ENCODE measurements at regions not wholly inside any gene's neighbourhood (a gene's known extent, or its start where the extent isn't known, plus 50 kb on each side); places are given as distances from the start of the nearest gene placed in this dataset.

DNA sequence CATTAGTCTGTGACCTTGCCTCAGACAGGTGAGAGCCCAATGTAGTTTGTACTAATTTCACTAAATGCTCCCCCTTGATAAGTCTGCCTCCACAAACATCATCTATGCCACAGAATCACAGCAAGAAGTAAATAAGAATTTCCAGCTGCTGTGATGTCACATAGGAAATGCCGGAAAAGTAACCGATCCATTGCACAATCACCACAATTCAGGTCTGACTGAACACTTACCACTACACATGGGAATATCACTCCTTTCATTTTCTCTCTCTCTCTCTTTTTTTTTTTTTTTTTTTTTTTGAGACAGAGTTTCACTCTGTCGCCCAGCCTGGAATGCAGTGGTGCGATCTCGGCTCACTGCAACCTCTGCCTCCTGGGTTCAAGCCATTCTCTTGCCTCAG, 79.0 kb upstream of the CDH11 start:
- no peak for DNase-seq (ENCODE audit: low spot score)
- no peak for FAIRE-seq

DNA sequence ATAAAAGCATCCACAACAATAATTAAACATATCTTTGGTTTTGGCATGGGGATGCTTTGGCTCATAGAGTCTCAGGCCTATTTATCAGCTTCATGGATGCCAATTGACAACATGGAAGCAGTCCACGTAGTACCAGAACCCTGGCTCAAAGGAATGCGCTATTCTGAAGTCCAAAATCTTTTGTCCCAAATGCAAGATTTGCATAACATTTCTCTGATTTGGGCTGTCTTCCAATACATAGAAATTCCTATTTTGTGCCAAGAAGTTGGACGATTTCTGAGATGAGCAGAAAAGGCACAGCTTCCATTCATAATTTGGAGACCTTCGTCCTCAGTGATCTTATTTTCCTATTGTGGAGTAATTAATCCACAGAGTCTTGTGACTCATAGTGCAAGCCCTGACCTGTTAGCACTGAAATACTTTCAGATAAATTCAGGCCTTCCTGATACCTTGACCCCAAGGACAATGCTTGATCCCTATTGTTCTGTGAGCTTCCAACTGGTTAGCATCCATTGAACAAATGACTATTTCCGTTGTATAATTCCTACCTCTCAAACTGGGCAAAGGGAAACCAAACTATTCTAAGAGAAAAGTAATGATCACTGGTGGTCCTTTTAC, 78.4 kb upstream of the CDH11 start:
- FAIRE-seq: no peak

DNA sequence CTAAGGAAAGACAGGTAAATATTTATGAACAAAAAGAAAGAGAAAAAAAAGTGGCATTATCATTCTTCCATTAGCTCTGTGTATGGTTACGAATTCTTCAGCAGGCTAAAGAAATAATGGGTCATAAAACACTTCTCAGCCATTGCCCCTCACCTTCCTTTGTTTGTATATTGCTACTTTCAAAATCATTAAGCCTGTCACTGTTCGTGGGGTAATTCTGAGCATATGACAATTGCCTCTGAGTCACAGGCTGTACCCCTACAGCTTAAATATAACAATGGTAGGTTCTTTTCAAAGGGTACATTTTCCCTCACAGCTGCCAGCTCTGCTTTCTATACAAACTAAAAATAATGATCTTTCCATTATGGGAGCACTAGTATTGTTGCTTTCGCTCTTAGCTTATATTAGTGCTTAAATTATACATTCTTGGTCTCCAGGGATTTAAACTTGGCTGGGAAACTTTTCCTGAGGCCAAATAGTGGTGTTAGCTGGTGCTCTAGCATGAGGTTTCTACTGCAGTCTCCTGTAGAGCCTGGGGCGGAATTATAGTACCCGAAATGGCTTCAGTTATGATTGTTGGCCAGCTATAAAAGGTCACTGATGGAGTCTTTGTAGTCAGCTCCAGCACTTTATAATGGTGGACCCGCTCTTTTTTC, 74.7 kb upstream of the CDH11 start:
- FAIRE-seq (no peak), DNase-seq (ENCODE audit: low spot score) (no peak)

More for the DNA sequence above, 78.4 kb upstream of the CDH11 start:
- no peak for DNase-seq (ENCODE audit: low spot score)

DNA sequence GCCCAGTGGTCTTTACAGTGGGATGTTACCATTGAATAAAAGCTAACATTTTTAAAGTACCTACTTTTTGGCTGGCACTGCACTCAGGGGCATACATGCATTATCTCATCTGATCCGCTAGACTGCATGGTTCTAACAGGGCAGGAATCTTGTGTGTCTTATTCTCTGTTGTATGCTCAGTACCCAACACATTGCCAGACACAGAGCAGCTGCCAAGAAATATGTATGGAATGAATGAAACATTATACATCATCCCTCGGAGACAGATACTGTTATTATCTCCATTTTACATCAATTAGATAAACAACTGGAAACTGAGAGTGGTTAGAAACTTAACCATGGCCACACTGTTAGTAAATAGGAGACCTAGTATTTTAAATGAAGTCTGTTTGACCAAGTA, 74.1 kb upstream of the CDH11 start:
- FAIRE-seq (no peak), DNase-seq (ENCODE audit: low spot score) (no peak)

DNA sequence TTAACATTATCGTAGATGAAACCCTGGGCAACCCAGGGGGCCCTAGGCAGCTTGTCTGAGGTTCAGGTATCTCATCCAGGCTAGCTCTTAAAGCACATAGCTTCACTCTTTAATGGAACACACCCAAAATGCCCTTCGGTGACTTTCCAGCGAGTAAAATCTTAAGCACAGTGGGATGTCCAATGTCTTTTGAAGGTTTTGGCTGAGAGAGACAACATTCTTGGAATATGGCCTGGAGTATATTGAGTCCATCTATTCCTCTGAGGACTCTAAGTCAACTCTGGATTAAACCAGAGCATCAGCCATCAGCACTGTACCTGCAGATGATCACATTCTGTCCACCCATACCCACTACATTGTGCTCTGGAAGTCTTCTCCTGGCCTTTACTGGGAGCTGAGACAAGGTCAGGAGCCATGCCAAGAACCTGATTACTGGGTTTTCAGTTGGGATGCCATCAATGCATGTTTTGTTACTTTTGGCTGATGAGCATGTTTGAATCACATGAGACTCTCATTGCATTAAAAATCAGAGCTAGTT, 63.4 kb upstream of the CDH11 start:
- DNase-seq (ENCODE audit: low spot score): no peak

DNA sequence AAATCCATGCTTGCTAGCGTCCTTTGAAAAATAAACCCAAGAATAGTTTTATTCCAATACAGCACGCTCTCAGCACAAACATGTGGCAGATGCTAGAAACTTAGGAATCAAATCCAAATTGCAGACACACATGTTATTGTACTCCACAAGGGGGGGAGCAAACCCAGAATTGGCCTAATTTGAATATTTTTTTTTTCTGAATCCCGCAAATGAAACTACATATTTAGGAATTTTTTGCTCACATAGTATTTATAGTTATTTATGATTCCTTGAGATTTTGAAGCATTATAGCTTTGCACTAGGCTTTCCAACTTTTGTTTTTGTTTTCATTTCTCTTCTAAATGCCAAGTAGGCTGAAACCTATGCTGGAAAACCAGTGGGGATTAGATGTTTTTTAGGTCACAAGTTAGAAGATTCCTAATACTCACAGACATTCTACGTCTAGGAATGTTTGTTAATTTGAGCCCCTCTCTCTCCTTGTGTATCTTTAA, 59.3 kb upstream of the CDH11 start:
- FAIRE-seq (no peak), DNase-seq (ENCODE audit: low spot score) (no peak)

More for the DNA sequence above, 63.4 kb upstream of the CDH11 start:
- no peak for FAIRE-seq

DNA sequence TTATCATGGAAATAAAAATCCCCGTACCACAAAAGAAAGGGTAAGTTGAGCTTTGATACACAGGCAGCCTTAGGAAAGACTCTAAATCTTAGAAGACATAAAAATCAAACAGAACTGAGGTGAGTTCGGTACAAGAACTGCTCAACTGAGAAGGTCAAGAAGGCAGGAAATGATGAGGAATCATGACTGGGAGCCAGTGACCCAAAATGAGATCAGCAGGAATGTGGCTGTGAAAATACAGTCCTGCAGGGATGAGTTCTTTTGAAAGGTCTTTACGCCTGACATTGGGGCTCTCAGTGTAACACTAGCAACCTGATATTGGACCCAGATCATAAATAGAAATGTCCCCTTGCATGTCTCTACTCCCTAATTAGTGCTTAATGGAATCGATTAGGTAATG, 56.3 kb upstream of the CDH11 start:
- no peak for DNase-seq (ENCODE audit: low spot score)

DNA sequence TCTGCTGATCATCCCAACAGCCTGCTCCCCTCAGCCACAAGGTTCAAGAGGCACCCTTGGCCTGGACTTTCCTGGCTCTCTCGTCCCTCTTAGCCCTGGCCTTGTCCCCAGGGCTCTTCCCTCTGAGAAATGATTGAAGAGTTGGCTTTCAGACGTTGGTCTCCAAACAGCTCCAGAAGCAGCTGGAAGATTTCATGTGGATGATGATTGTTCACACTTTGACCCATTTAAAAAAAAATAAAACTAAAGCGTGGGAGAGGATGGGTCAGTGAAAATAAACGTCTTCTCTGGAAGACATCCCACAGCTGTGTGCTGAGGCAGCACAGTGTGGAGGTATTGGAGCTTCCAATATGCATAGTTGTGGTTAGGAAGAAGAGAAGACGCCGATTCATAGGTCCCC, 54.7 kb upstream of the CDH11 start:
- FAIRE-seq (no peak), DNase-seq (ENCODE audit: low spot score) (peak; percentile 20)

More for the DNA sequence above, 56.3 kb upstream of the CDH11 start:
- FAIRE-seq: peak; percentile 23

DNA sequence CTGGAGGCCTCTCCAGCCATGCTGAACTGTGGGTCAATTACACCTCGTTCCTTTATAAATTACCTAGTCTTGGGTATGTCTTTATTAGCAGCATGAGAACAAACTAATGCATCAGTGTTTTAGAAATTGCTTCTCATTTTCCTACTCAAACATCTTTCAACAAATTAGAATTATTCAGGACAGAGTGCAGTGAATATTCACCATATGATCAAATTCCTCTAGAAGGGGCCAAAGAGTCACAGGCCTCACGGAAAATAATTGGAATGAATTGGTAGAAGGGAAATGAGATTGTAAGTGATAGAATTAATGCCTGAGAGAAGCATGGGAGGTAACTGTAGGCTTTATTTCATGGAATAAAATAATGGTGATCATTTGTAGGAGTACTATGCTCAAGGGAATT, 50.5 kb upstream of the CDH11 start:
- FAIRE-seq: no peak
- no peak for DNase-seq (ENCODE audit: low spot score)

Measured in urothelium cell line (cell line).